H1 (cell line): ENCODE measurements at regions not wholly inside any gene's neighbourhood (a gene's known extent, or its start where the extent isn't known, plus 50 kb on each side); places are given as distances from the start of the nearest gene placed in this dataset.

ENCODE experiments used
- CBX5 ChIP-seq: fragments of 300-800, 300-1000 bp; sonication (generic); IDR thresholded peaks from 2 replicates; pipeline ENCODE4 v1.7.1; 2016; ENCODE audit warnings: antibody characterized with exemption, low read length, low read depth
- CTCF ChIP-seq, 3 experiments: IDR thresholded peaks; 1 replicate in 2 of 3; 2 replicates in 1 of 3; pipeline versions ENCODE4 v1.5.1 to v1.6.1; 2011; ENCODE audit warnings: low read length in 3 of 3, mild to moderate bottlenecking in 3 of 3, inconsistent platforms in 2 of 3, low read depth in 1 of 3, moderate library complexity in 1 of 3; ENCODE audit not compliant: insufficient read depth in 1 of 3; ENCODE audit errors: control extremely low read depth in 1 of 3
- EP300 ChIP-seq, 2 experiments: IDR thresholded peaks; 1 replicate in 1 of 2; 2 replicates in 1 of 2; pipeline ENCODE4 v1.6.1; 2011 to 2012; ENCODE audit warnings: low read depth in 2 of 2, low read length in 2 of 2, mild to moderate bottlenecking in 2 of 2, borderline replicate concordance in 1 of 2, inconsistent platforms in 1 of 2, moderate library complexity in 1 of 2
- HDAC2 ChIP-seq, 2 experiments: fragments of 300-600 bp in 1 of 2; sonication (generic) in 1 of 2; IDR thresholded peaks; 2 replicates each; pipeline ENCODE4 v1.6.1; 2011 to 2012; ENCODE audit warnings: low read depth in 2 of 2, low read length in 2 of 2, mild to moderate bottlenecking in 2 of 2, moderate library complexity in 2 of 2, borderline replicate concordance in 1 of 2, inconsistent platforms in 1 of 2
- NRF1 ChIP-seq: IDR thresholded peaks from 2 replicates; pipeline ENCODE4 v1.6.1; 2011; ENCODE audit warnings: mild to moderate bottlenecking, low read depth, low read length, improper control_type of control experiment
- SP4 ChIP-seq: IDR thresholded peaks from 2 replicates; pipeline ENCODE4 v1.6.1; 2012; ENCODE audit warnings: low read length, inconsistent platforms
- SUZ12 ChIP-seq: fragments of 200-600 bp; sonication (generic); IDR thresholded peaks from 2 replicates; pipeline ENCODE4 v1.6.1; 2012; ENCODE audit warnings: mild to moderate bottlenecking, inconsistent platforms, low read length, moderate library complexity, mixed read lengths
- ZNF274 ChIP-seq: IDR thresholded peaks from 2 replicates; pipeline ENCODE4 v1.7.0; 2012; ENCODE audit warnings: low read length, borderline replicate concordance; ENCODE audit errors: extremely low read depth

GRCh38 chr5:68834491-68834981 lies 259.3 kb upstream of the SLC30A5 start:
- TF ChIP-seq CTCF (IDR thresholded peaks at IDR 0.05; ENCODE audit: control extremely low read depth in 1 of 3, insufficient read depth in 1 of 3, low read depth in 1 of 3, low read length in 3 of 3) (no peak), EP300 (IDR thresholded peaks at IDR 0.05; ENCODE audit: borderline replicate concordance in 1 of 2, low read depth in 2 of 2, low read length in 2 of 2) (no peak), NRF1 (no peak), ZNF274 (no peak), HDAC2 (IDR thresholded peaks at IDR 0.05; ENCODE audit: borderline replicate concordance in 1 of 2, low read depth in 2 of 2, low read length in 2 of 2) (no peak), SP4 (no peak), CBX5 (no peak), SUZ12 (no peak)
